OCI-LY1 (cell line): ENCODE measurements at regions not wholly inside any gene's neighbourhood (a gene's known extent, or its start where the extent isn't known, plus 50 kb on each side); places are given as distances from the start of the nearest gene placed in this dataset.

Source experiments
- H2AFZ ChIP-seq: fragments of 200-600 bp; sonication (generic), shearing (Covaris generic); 2 replicates; pipeline ENCODE4 v1.6.0; 2014; ENCODE audit warnings: antibody characterized with exemption, mild to moderate bottlenecking, low read length
- H3F3A ChIP-seq: fragments of 200-600 bp; sonication (generic), shearing (Covaris generic); 2 replicates; pipeline ENCODE4 v1.6.0; 2014; ENCODE audit warnings: mild to moderate bottlenecking, antibody characterized with exemption, low read length, moderate library complexity; ENCODE audit not compliant: insufficient read depth
- H3K27ac ChIP-seq: fragments of 200-600 bp; sonication (generic); 2 replicates; pipeline ENCODE4 v1.5.1; 2014; ENCODE audit warnings: low read length, mixed run types, mild to moderate bottlenecking, low read depth; ENCODE audit not compliant: poor library complexity, severe bottlenecking
- H3K27me3 ChIP-seq: fragments of 200-600 bp; sonication (generic); 2 replicates; pipeline ENCODE4 v1.6.0; 2014; ENCODE audit warnings: antibody characterized with exemption, mild to moderate bottlenecking, low read length, moderate library complexity; ENCODE audit not compliant: insufficient read depth
- H3K36me3 ChIP-seq: fragments of 200-600 bp; sonication (generic); 2 replicates; pipeline ENCODE4 v1.6.1; 2014; ENCODE audit warnings: mild to moderate bottlenecking, antibody characterized with exemption, low read length, moderate library complexity, mixed read lengths; ENCODE audit not compliant: insufficient read depth
- H3K4me1 ChIP-seq: fragments of 200-600 bp; sonication (generic); 2 replicates; pipeline ENCODE4 v1.5.1; 2014; ENCODE audit warnings: mild to moderate bottlenecking, low read length, moderate library complexity; ENCODE audit not compliant: insufficient read depth, severe bottlenecking
- H3K4me2 ChIP-seq: fragments of 200-600 bp; sonication (generic), shearing (Covaris generic); 2 replicates; pipeline ENCODE4 v1.6.1; 2014; ENCODE audit warnings: low read length
- H3K4me3 ChIP-seq: fragments of 200-600 bp; sonication (generic); 2 replicates; pipeline ENCODE4 v1.5.1; 2014; ENCODE audit warnings: low read length, low read depth, mild to moderate bottlenecking, mixed read lengths; ENCODE audit not compliant: poor library complexity, severe bottlenecking
- H3K79me2 ChIP-seq: fragments of 200-600 bp; shearing (Covaris generic); 2 replicates; pipeline ENCODE4 v1.6.1; 2016; ENCODE audit warnings: mixed run types, low read length, mixed read lengths; ENCODE audit not compliant: insufficient read depth
- H3K9ac ChIP-seq: fragments of 200-600 bp; sonication (generic), shearing (Covaris generic); 2 replicates; pipeline ENCODE4 v1.6.1; 2014; ENCODE audit warnings: mild to moderate bottlenecking, low read length, mixed read lengths
- H3K9me2 ChIP-seq: fragments of 200-600 bp; sonication (generic), shearing (Covaris generic); 2 replicates; pipeline ENCODE4 v1.6.1; 2014; ENCODE audit warnings: low read depth, mild to moderate bottlenecking, low read length, mixed read lengths
- H3K9me3 ChIP-seq: fragments of 200-600 bp; shearing (Covaris generic); 2 replicates; pipeline ENCODE4 v1.6.1; 2014; ENCODE audit warnings: low read length, mixed read lengths
- H4K20me1 ChIP-seq: fragments of 200-600 bp; sonication (generic), shearing (Covaris generic); 2 replicates; pipeline ENCODE4 v1.6.0; 2016; ENCODE audit warnings: mild to moderate bottlenecking, low read length; ENCODE audit not compliant: insufficient read depth
- CTCF ChIP-seq: fragments of 200-600 bp; sonication (generic), shearing (Covaris generic); IDR thresholded peaks from 2 replicates; pipeline ENCODE4 v1.5.1; 2017; ENCODE audit warnings: mild to moderate bottlenecking, antibody characterized with exemption, low read length, moderate library complexity, mixed read lengths
- EZH2 ChIP-seq: fragments of 200-600 bp; sonication (generic), shearing (Covaris generic); IDR thresholded peaks from 2 replicates; pipeline ENCODE4 v1.8.0; 2017; ENCODE audit warnings: borderline replicate concordance, mixed run types, mild to moderate bottlenecking, antibody characterized with exemption, low read length, moderate library complexity, mixed read lengths

- Histone ChIP-seq H3K4me1 (no peaks in the 10 kb centered on the region), H3K4me3 (no peak overlapping the region), H3K9me3 (no peaks in the 10 kb centered on the region), H3K4me2 (no peak overlapping the region), H3K27ac (no peak overlapping the region), H2AFZ (no peak overlapping the region), H3K9ac (no peak overlapping the region), H3K27me3 (no peaks in the 10 kb centered on the region), H4K20me1 (no peaks in the 10 kb centered on the region), H3K79me2 (no peaks in the 10 kb centered on the region), H3K9me2 (no peaks in the 10 kb centered on the region), H3F3A (no peaks in the 10 kb centered on the region), H3K36me3 (no peaks in the 10 kb centered on the region)
- no peak for TF ChIP-seq EZH2
- TF ChIP-seq CTCF: no peak
These were observed 362.3 kb downstream of the FLRT2 start for GRCh38 chr14:85892251-85892650.

- H3K4me3 ChIP-seq: no peak overlapping the region
- H3K36me3 ChIP-seq: no peaks in the 10 kb centered on the region
- H3K79me2 ChIP-seq: no peaks in the 10 kb centered on the region
- no peaks in the 10 kb centered on the region for H3K27me3 ChIP-seq
- H2AFZ ChIP-seq: no peak overlapping the region
- H3K4me2 ChIP-seq: no peak overlapping the region
- no peak overlapping the region for H3K9ac ChIP-seq
- TF ChIP-seq EZH2 (no peak), CTCF (no peak)
- no peaks in the 10 kb centered on the region for H3K9me2 ChIP-seq
- H3K4me1 ChIP-seq: no peaks in the 10 kb centered on the region
- no peaks in the 10 kb centered on the region for H3F3A ChIP-seq
- no peaks in the 10 kb centered on the region for H4K20me1 ChIP-seq
- H3K9me3 ChIP-seq: no peaks in the 10 kb centered on the region
- H3K27ac ChIP-seq: no peak overlapping the region
These were observed 354.0 kb downstream of the FLRT2 start for GRCh38 chr14:85883966-85884365.

GRCh38 chr14:85883101-85883500 lies 353.2 kb downstream of the FLRT2 start:
- H3K36me3 ChIP-seq: no peaks in the 10 kb centered on the region
- H3K27me3 ChIP-seq: no peaks in the 10 kb centered on the region
- no peaks in the 10 kb centered on the region for H3K4me1 ChIP-seq
- H3K9me3 ChIP-seq: no peaks in the 10 kb centered on the region
- H3K9me2 ChIP-seq: no peaks in the 10 kb centered on the region
- TF ChIP-seq CTCF (no peak), EZH2 (no peak)
- H3K79me2 ChIP-seq: no peaks in the 10 kb centered on the region
- H3K4me3 ChIP-seq: no peak overlapping the region
- no peak overlapping the region for H3K4me2 ChIP-seq
- no peak overlapping the region for H3K27ac ChIP-seq
- no peak overlapping the region for H2AFZ ChIP-seq
- H3F3A ChIP-seq: no peaks in the 10 kb centered on the region
- H3K9ac ChIP-seq: no peak overlapping the region
- H4K20me1 ChIP-seq: no peaks in the 10 kb centered on the region
